ENCODE measurements at regions not wholly inside any gene's neighbourhood (a gene's known extent, or its start where the extent isn't known, plus 50 kb on each side); places are given as distances from the start of the nearest gene placed in this dataset.

DNA sequence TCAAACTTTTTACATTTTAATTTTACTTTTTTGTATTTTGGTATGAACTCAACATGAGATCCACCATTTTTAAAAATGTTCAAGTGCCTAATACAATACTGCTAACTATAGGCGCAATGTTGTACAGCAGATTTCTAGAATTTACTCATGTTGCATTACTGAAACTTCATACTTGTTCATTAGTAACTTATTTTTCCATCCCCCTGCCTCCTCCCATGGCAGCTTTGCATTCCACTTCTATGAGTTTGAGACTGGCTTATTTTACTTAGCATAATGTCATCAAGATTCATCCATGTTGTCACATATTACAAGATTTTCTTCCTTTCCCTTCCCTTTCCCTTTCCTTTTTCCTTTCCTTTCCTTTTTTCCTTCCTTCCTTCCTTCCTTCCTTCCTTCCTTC, 825.9 kb downstream of the SLC16A7 start:
- TF ChIP-seq SP1 (IDR thresholded peaks at IDR 0.05) (no peak), TARDBP (IDR thresholded peaks at IDR 0.05) (no peak), FOXM1 (IDR thresholded peaks at IDR 0.05; ENCODE audit: borderline replicate concordance) (no peak), FOXK2 (IDR thresholded peaks at IDR 0.05) (no peak)

All from HEK293T (cell line).